Stomach (tissue), 4 donors: ENCODE measurements at regions not wholly inside any gene's neighbourhood (a gene's known extent, or its start where the extent isn't known, plus 50 kb on each side); places are given as distances from the start of the nearest gene placed in this dataset.

Experiments
- POLR2A ChIP-seq, 4 donors: fragments of 450-650 bp; IDR thresholded peaks; one replicate each; pipeline ENCODE4 v1.6.1; 2016; ENCODE audit warnings: antibody characterized with exemption in 4 of 4, control low read depth in 2 of 4, mild to moderate bottlenecking in 1 of 4, moderate library complexity in 1 of 4
- TF ChIP-seq, protein P1 (sequence below), 7 experiments: fragments of 450-650 bp in 4 of 7; fragments of 200-600 bp in 3 of 7; sonication (generic) in 3 of 7; IDR thresholded peaks; one replicate each; pipeline ENCODE4 v1.5.1; 2016 to 2019; ENCODE audit warnings: antibody characterized with exemption in 7 of 7, control low read depth in 2 of 7, mild to moderate bottlenecking in 1 of 7

DNA sequence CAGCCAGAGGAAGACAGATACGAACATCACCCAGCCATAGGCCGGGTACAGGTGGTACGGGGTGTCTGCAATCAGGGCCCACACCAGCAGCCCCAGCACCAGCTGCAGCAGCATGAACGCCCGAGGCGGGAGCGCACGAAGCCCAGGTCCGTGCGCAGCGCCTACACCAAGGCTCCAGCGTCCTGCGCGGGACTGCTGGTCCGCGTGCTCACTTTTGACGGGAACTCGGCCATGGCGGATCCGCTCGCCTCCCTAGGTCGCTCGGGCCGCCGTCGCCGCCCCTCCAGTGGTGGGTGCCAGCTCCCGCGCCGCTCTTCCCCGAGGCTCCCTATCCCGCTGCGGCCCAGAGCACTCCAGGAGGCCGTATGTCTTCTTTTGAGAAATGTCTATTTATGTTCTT lies 181.2 kb upstream of the DIPK2B start:
- no peak for TF ChIP-seq POLR2A (IDR thresholded peaks at IDR 0.05)
- TF ChIP-seq, protein P1, sequence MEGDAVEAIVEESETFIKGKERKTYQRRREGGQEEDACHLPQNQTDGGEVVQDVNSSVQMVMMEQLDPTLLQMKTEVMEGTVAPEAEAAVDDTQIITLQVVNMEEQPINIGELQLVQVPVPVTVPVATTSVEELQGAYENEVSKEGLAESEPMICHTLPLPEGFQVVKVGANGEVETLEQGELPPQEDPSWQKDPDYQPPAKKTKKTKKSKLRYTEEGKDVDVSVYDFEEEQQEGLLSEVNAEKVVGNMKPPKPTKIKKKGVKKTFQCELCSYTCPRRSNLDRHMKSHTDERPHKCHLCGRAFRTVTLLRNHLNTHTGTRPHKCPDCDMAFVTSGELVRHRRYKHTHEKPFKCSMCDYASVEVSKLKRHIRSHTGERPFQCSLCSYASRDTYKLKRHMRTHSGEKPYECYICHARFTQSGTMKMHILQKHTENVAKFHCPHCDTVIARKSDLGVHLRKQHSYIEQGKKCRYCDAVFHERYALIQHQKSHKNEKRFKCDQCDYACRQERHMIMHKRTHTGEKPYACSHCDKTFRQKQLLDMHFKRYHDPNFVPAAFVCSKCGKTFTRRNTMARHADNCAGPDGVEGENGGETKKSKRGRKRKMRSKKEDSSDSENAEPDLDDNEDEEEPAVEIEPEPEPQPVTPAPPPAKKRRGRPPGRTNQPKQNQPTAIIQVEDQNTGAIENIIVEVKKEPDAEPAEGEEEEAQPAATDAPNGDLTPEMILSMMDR (IDR thresholded peaks at IDR 0.05), result no peak
